ENCODE measurements at regions not wholly inside any gene's neighbourhood (a gene's known extent, or its start where the extent isn't known, plus 50 kb on each side); places are given as distances from the start of the nearest gene placed in this dataset.

DNA sequence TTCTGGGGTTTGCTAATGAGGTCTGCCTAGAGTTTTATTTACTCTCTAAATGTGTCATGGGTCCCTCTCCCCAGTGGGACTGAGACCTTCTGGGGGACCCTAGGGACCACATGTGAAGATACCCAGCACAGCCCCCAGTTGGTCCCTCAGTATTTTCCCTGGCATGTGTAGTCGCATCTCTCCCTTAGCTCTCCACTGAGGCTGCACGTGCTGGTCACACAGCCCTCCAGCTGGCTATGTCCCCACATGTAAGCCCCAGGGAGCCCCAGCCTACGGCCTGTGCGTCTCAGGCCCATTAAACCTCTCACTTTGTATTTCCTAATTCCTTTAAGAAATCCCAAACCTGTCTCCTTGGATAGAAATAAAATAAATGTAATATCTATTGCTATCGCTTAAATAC, 189.6 kb upstream of the TSHZ3 start:
- no peak overlapping the region for H3K27ac ChIP-seq (ENCODE audit: low read depth in 2 of 2, low read length in 1 of 2)
- no peak for DNase-seq
- H3K9ac ChIP-seq, result no peak overlapping the region
- H3K4me2 ChIP-seq, result no peak overlapping the region
- ChIA-PET POLR2A (no interaction called here), CTCF (no interaction called here)
- peaks cover 0 to 7% of the 10 kb centered on the region in 2 experiments; a peak in 1 of 4 replicates for H3K4me1 ChIP-seq (ENCODE audit: control insufficient read depth in 1 of 2, insufficient read depth in 2 of 2, low read depth in 1 of 2, low read length in 1 of 2)
- H3K79me2 ChIP-seq (ENCODE audit: insufficient read depth), result no peaks in the 10 kb centered on the region
- no peaks in the 10 kb centered on the region for H3K27me3 ChIP-seq (ENCODE audit: insufficient read depth)
- TF ChIP-seq MEF2A (IDR thresholded peaks at IDR 0.05; ENCODE audit: borderline replicate concordance, low read depth), result no peak
- TF ChIP-seq MXI1 (IDR thresholded peaks at IDR 0.05; ENCODE audit: low read depth, low read length), result no peak
- TF ChIP-seq FOXM1 (IDR thresholded peaks at IDR 0.05; ENCODE audit: low read depth), result no peak
- no peak for TF ChIP-seq RFX5 (IDR thresholded peaks at IDR 0.05; ENCODE audit: low read length)
- TF ChIP-seq TEAD4 (IDR thresholded peaks at IDR 0.05; ENCODE audit: borderline replicate concordance, insufficient read depth), result no peak
- TF ChIP-seq, protein P1, sequence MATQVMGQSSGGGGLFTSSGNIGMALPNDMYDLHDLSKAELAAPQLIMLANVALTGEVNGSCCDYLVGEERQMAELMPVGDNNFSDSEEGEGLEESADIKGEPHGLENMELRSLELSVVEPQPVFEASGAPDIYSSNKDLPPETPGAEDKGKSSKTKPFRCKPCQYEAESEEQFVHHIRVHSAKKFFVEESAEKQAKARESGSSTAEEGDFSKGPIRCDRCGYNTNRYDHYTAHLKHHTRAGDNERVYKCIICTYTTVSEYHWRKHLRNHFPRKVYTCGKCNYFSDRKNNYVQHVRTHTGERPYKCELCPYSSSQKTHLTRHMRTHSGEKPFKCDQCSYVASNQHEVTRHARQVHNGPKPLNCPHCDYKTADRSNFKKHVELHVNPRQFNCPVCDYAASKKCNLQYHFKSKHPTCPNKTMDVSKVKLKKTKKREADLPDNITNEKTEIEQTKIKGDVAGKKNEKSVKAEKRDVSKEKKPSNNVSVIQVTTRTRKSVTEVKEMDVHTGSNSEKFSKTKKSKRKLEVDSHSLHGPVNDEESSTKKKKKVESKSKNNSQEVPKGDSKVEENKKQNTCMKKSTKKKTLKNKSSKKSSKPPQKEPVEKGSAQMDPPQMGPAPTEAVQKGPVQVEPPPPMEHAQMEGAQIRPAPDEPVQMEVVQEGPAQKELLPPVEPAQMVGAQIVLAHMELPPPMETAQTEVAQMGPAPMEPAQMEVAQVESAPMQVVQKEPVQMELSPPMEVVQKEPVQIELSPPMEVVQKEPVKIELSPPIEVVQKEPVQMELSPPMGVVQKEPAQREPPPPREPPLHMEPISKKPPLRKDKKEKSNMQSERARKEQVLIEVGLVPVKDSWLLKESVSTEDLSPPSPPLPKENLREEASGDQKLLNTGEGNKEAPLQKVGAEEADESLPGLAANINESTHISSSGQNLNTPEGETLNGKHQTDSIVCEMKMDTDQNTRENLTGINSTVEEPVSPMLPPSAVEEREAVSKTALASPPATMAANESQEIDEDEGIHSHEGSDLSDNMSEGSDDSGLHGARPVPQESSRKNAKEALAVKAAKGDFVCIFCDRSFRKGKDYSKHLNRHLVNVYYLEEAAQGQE (IDR thresholded peaks at IDR 0.05; ENCODE audit: low read depth, low read length), result no peak
- no peak for TF ChIP-seq NFIC (IDR thresholded peaks at IDR 0.05; ENCODE audit: borderline replicate concordance)
- no peak for TF ChIP-seq CHD2 (IDR thresholded peaks at IDR 0.05; ENCODE audit: low read length, partially characterized antibody)
- TF ChIP-seq FOSL2 (IDR thresholded peaks at IDR 0.05; ENCODE audit: borderline replicate concordance, low read depth), result no peak
- TF ChIP-seq, protein P2, sequence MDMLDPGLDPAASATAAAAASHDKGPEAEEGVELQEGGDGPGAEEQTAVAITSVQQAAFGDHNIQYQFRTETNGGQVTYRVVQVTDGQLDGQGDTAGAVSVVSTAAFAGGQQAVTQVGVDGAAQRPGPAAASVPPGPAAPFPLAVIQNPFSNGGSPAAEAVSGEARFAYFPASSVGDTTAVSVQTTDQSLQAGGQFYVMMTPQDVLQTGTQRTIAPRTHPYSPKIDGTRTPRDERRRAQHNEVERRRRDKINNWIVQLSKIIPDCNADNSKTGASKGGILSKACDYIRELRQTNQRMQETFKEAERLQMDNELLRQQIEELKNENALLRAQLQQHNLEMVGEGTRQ (IDR thresholded peaks at IDR 0.05; ENCODE audit: borderline replicate concordance, low read depth, low read length), result no peak
- no peak for TF ChIP-seq NRF1 (IDR thresholded peaks at IDR 0.05; ENCODE audit: low read depth, low read length)
- no peak for TF ChIP-seq FOXJ3 (CRISPR knock-in tag; IDR thresholded peaks at IDR 0.05)
- TF ChIP-seq TAF1 (IDR thresholded peaks at IDR 0.05; ENCODE audit: borderline replicate concordance, low read depth, low read length), result no peak
- no peaks in the 10 kb centered on the region for H3F3A ChIP-seq (replicated peaks; ENCODE audit: insufficient read depth)
- no peak overlapping the region for H2AFZ ChIP-seq (ENCODE audit: low read depth)
- no peak overlapping the region for H3K4me3 ChIP-seq (ENCODE audit: low read depth in 2 of 2, low read length in 1 of 2)
- no peaks in the 10 kb centered on the region for H3K9me3 ChIP-seq
- H4K20me1 ChIP-seq (ENCODE audit: insufficient read depth), result no peaks in the 10 kb centered on the region
- no peaks in the 10 kb centered on the region for H3K9me2 ChIP-seq
- WGBS (ENCODE audit: low lambda C conversion rate), result 36% methylated on average over 5 of the region's 5 CpGs
- no peaks in the 10 kb centered on the region for H3K36me3 ChIP-seq (replicated peaks in 1 of 2; ENCODE audit: control insufficient read depth in 1 of 2, insufficient read depth in 2 of 2, low read length in 1 of 2)

DNA sequence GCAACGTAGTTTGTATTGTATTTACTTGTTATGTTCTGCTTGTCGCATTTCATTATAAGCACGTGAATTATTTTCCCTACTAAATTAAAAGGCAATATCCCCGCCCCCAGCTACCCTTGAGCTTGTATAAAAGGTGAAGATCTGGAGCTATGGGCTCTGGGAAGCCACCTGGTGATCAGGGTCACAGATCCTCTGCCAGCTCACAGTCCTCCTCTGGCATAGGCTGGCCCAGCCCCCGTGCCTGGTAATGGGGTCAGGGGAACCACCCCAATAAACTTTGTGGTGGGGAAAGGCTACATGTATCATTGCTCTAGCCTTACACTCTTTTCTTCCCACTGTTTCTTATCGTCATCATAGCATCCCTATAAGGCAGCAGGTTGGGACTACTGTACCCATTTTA, 190.2 kb upstream of the TSHZ3 start:
- Histone ChIP-seq H3K27me3 (ENCODE audit: insufficient read depth) (no peaks in the 10 kb centered on the region), H3K27ac (ENCODE audit: low read depth in 2 of 2, low read length in 1 of 2) (no peak overlapping the region), H3K9ac (no peak overlapping the region), H4K20me1 (ENCODE audit: insufficient read depth) (no peaks in the 10 kb centered on the region), H3K4me1 (ENCODE audit: control insufficient read depth in 1 of 2, insufficient read depth in 2 of 2, low read depth in 1 of 2, low read length in 1 of 2) (peaks cover 0 to 7% of the 10 kb centered on the region in 2 experiments; a peak in 1 of 4 replicates), H3K79me2 (ENCODE audit: insufficient read depth) (no peaks in the 10 kb centered on the region), H3K9me3 (no peaks in the 10 kb centered on the region), H3K4me3 (ENCODE audit: low read depth in 2 of 2, low read length in 1 of 2) (no peak overlapping the region), H3K9me2 (no peaks in the 10 kb centered on the region), H2AFZ (ENCODE audit: low read depth) (no peak overlapping the region), H3K4me2 (no peak overlapping the region), H3K36me3 (replicated peaks in 1 of 2; ENCODE audit: control insufficient read depth in 1 of 2, insufficient read depth in 2 of 2, low read length in 1 of 2) (no peaks in the 10 kb centered on the region), H3F3A (replicated peaks; ENCODE audit: insufficient read depth) (no peaks in the 10 kb centered on the region)
- ChIA-PET CTCF (no interaction called here), POLR2A (no interaction called here)
- 30% methylated on average over 6 of the region's 6 CpGs for WGBS (ENCODE audit: low lambda C conversion rate)
- no peak for DNase-seq
- TF ChIP-seq SMC3 (IDR thresholded peaks at IDR 0.05; ENCODE audit: low read depth, low read length), result no peak
- TF ChIP-seq POLR2AphosphoS5 (IDR thresholded peaks at IDR 0.05; ENCODE audit: low read depth, low read length), result no peak
- TF ChIP-seq RFX5 (IDR thresholded peaks at IDR 0.05; ENCODE audit: low read length), result no peak
- TF ChIP-seq RAD21 (IDR thresholded peaks at IDR 0.05; ENCODE audit: low read length), result no peak

Data from SK-N-SH (cell line).